Retinal pigment epithelial cell (primary cell): ENCODE measurements at regions not wholly inside any gene's neighbourhood (a gene's known extent, or its start where the extent isn't known, plus 50 kb on each side); places are given as distances from the start of the nearest gene placed in this dataset.
A peak's percentile ranks its signal among the peaks of the same experiment; 100 is the strongest.
"Not testable (repeated sequence)": the region's sequence is repeated elsewhere in the genome, so short reads cannot be mapped to it uniquely, and the experiment has no call there.

Experiments
- DNase-seq: peaks from one replicate; pipeline ENCODE4 v3.0.0-alpha.2; 2010; ENCODE audit warnings: low read depth
- H3K4me3 ChIP-seq: 2 replicates; pipeline ENCODE4 v1.5.1; 2011; ENCODE audit warnings: mild to moderate bottlenecking, low read length, control low read depth, moderate library complexity
- CTCF ChIP-seq: conservative IDR thresholded peaks from 2 replicates; pipeline ENCODE4 v1.5.1; 2011; ENCODE audit warnings: low read depth, low read length, control low read depth, inconsistent platforms

DNA sequence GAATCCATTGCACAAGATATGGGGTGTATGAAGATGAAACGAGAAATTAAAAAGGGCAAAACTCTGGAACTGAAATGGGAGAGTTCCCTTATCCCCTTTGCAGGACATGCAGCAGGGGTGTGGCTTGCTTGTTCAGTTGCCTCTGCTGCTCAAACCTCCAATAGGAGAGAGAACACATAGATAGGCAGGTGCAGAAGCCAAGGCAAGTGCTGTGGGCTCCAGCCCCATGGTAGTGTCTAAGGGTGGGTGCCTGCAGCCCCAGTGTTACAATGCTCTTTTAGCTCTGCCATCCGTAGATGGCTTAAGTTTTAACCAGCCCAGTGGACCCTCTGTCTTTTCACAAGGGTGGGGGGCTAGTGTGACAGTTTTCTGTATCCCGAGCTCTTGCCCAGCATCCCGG is 69.7 kb downstream of the CMAS start:
- no peak for DNase-seq

GRCh38 chr12:22116376-22116775 is 70.4 kb downstream of the CMAS start:
- H3K4me3 ChIP-seq: no peak overlapping the region
- DNase-seq: no peak
- TF ChIP-seq CTCF: no peak

More for the DNA sequence above, 69.7 kb downstream of the CMAS start:
- no peak for TF ChIP-seq CTCF
- no peak overlapping the region for H3K4me3 ChIP-seq

GRCh38 chr12:22117563-22118237 is 71.7 kb downstream of the CMAS start:
- DNase-seq: peak; percentile 56
- no peak for TF ChIP-seq CTCF
- no peak overlapping the region for H3K4me3 ChIP-seq

GRCh38 chr12:22118238-22118790 is 72.3 kb downstream of the CMAS start:
- TF ChIP-seq CTCF: no peak
- DNase-seq: no peak
- H3K4me3 ChIP-seq: no peak overlapping the region

DNA sequence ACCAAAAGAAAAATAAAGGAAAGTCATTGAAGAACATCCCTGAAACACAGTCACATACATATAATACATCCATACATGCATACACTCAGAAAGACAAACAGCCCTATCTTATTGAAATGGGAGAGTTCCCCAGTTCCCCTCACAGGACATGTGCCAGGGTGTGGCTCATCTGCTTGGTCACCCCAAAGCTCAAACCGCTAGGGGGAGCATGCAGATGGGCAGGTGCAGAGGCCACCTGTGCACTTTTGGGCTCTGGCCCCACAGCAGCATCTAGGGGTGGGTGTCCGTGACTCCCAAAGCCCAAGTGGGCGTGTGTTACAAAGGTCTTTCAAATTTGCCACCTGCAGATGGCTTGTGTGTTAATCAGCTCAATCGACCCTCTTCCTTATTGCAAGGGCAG is 75.2 kb downstream of the CMAS start:
- no peak for DNase-seq

GRCh38 chr12:22122359-22122758 is 76.3 kb downstream of the CMAS start:
- no peak for DNase-seq
- H3K4me3 ChIP-seq: no peak overlapping the region
- no peak for TF ChIP-seq CTCF

More for the DNA sequence above, 75.2 kb downstream of the CMAS start:
- peak; percentile 39 for TF ChIP-seq CTCF
- H3K4me3 ChIP-seq: no peak overlapping the region

- no peak for TF ChIP-seq CTCF
- DNase-seq: no peak
- no peak overlapping the region for H3K4me3 ChIP-seq
Observed at GRCh38 chr12:22124987-22125386, 79.0 kb downstream of the CMAS start.

DNA sequence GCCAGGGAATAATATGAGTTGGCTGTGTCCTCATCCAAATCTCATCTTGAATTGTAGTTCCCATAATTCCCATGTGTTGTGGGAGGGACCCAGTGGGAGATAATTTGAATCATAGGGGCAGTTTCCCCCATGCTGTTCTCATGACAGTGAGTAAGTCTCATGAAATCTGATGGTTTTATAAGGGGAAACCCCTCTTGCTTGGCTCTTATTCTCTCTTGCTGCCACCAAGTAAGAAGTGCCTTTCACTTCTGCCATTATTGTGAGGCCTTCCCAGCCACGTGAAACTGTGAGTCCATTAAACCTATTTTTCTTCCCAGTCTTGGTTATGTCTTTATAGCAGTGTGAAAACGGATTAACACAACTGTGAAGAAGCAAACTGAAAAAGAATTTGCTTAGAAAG is 80.1 kb downstream of the CMAS start:
- not testable (repeated sequence) for H3K4me3 ChIP-seq, DNase-seq
